G401.6 (cell line): ENCODE measurements at regions not wholly inside any gene's neighbourhood (a gene's known extent, or its start where the extent isn't known, plus 50 kb on each side); places are given as distances from the start of the nearest gene placed in this dataset.
"Not testable (repeated sequence)": the region's sequence is repeated elsewhere in the genome, so short reads cannot be mapped to it uniquely, and the experiment has no call there.

Experiments
- FAIRE-seq: peaks from 2 replicates; lab custom pipeline; 2012; peaks lifted over from hg19 to GRCh38; lab: Jason Lieb, UNC

DNA sequence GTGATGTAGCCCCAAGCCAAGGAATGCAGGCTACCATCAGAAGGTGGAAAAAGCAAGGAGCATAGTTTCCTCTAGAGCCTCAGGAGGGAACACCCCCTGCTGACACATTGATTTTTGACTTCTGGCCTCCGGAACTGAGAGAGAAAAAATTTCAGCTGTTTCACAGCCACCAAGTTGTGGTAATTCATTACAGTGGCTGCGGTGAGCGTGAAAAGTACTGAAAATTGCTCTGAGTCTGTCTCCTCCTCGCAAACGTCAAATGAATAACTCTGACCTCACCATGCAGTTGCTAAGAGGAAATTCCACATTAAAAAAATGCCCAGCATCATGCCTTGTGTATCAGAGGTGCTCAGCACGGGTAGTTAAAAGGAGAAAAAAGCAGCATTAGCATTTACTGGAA, 277.9 kb upstream of the MSX2 start:
- no peak for FAIRE-seq

GRCh38 chr5:174446988-174447387, 277.4 kb upstream of the MSX2 start:
- FAIRE-seq = no peak

DNA sequence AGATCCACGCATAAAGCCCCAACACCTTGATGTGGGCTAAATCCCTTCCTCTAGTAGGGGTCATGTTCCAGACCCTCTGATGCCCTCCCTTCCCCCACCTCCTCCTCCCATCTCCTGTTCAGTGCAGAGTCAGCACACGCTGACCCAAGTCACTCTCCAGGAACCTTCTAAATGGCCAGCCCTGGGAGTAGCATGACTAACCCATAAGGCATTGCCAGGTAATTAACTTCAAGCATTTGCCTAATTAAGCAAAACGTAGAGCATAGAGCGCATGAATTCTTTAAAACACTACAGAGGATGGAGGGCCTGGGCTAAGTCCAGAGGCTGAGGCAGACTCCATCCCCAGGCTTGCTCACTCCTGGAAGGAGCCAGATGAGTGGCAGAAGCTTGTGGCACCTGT, 276.3 kb upstream of the MSX2 start:
- no peak for FAIRE-seq

GRCh38 chr5:174448662-174449061, 275.7 kb upstream of the MSX2 start:
- no peak for FAIRE-seq

GRCh38 chr5:174453690-174454089, 270.7 kb upstream of the MSX2 start:
- no peak for FAIRE-seq

GRCh38 chr5:174454464-174454863, 269.9 kb upstream of the MSX2 start:
- no peak for FAIRE-seq

- no peak for FAIRE-seq
Measured at GRCh38 chr5:174454890-174455289, 269.5 kb upstream of the MSX2 start.

DNA sequence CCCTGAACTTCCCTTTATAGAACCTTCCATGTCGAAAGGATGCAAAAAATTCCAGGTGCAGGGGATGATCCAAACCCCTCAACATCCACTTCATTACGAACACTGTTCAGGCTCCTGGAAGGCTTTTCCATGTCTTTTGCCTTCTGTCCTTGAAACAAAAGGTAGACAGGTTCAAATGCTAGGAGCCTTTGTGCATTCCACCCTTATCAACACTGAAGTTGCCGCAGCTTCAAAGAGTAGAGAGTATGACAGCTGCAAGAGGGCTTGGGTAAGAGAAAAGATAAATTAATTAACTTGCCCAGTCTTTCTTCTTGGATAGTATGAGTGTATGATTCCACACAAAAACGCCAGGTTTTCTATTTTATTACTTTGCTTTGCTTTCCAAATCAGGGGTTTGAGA, 269.1 kb upstream of the MSX2 start:
- no peak for FAIRE-seq

GRCh38 chr5:174457141-174457678, 267.2 kb upstream of the MSX2 start:
- FAIRE-seq = no peak

- no peak for FAIRE-seq
Measured at GRCh38 chr5:174459071-174459702, 265.2 kb upstream of the MSX2 start.

GRCh38 chr5:174459832-174460448, 264.4 kb upstream of the MSX2 start:
- FAIRE-seq = no peak

DNA sequence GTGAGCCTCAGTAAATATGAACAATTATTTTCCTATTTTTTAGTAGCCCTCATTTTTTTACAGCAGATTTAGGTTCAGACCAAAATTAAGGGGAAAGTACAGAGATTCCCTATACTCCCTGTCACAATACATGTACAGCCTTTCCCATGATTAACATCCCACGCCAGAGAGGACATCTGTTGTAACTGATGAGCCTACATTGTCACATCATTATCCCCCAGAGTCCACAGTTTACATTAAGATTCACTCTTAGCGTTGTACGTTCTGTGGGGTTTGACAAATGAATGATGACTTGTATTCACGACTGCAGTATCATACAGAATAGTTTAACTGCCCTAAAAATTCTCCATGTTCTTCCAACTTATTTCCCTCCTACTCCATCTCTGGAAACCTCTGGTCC, 262.3 kb upstream of the MSX2 start:
- no peak for FAIRE-seq

GRCh38 chr5:174464504-174465165, 259.7 kb upstream of the MSX2 start:
- FAIRE-seq = no peak

DNA sequence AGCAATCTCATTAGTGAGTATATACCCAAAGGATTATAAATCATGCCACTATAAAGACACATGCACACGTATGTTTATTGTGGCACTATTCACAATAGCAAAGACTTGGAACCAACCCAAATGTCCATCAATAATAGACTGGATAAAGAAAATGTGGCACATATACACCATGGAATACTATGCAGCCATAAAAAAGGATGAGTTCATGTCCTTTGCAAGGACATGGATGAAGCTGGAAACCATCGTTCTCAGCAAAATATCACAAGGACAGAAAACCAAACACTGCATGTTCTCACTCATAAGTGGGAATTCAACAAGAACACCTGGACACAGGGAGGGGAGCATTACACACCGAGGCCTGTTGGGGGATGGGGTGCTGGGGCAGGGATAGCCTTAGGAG, 252.9 kb upstream of the MSX2 start:
- FAIRE-seq = not testable (repeated sequence)

DNA sequence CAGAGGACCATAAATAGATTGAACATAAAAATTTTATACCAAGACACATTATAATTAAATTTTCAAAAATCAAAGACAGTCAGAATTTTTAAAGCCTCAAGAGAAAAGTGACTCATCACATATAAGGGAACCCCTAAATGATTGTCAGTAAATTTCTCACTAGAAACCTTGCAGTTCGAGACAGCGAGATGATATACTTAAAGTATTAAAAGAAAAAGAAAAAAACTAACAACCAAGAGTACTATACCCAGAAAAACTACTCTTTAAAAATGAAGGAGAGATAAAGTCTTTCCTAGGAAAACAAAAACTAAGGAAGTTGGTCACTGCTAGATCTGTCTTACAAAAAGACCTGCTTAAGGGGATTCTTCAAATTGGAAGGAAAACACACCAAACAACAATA, 251.4 kb upstream of the MSX2 start:
- no peak for FAIRE-seq

GRCh38 chr5:174476001-174476400, 248.4 kb upstream of the MSX2 start:
- FAIRE-seq = not testable (repeated sequence)

DNA sequence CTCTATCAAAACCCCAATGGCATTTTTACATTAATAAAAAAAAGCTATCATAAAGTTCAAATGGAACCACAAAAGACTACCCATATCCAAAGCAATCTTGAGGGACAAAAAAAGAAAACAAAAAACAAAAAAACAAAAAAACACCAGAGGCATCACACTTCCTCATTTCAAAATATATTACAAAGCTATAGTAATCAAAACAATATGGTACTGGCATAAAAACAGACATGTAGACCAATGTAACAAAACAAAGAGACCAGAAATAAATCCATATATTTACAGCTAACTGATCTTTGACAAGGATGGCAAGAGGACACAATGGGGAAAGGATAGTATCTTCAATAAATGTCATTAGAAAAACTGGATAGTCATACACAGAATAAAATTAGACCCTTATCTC, 245.1 kb upstream of the MSX2 start:
- FAIRE-seq = no peak

- FAIRE-seq = no peak
Measured at GRCh38 chr5:174481737-174482136, 242.6 kb upstream of the MSX2 start.

- no peak for FAIRE-seq
Measured at GRCh38 chr5:174482607-174483024, 241.8 kb upstream of the MSX2 start.

GRCh38 chr5:174483411-174483810, 241.0 kb upstream of the MSX2 start:
- FAIRE-seq = no peak

- FAIRE-seq = no peak
Measured at GRCh38 chr5:174489215-174489614, 235.2 kb upstream of the MSX2 start.

GRCh38 chr5:174489920-174490597, 234.3 kb upstream of the MSX2 start:
- no peak for FAIRE-seq

DNA sequence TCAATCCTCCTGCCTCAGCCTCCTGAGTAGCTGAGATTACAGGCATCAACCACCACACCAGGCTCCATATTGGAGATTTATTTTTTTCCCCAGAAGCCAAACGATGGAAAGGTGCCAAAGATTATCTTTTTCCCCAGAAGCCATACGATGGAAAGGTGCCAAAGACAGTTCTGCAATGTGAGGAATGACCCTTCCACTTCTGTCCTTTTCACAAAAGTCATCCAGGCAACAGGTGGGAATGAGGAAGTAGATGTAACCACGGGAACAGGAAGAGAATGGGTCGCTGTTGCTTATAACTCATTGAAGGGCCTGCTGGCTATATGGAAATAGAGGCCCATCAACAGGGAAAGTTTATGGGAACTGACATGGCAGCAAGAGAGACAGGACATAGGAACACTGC, 233.7 kb upstream of the MSX2 start:
- FAIRE-seq = no peak
